HepG2 (cell line): ENCODE measurements at regions not wholly inside any gene's neighbourhood (a gene's known extent, or its start where the extent isn't known, plus 50 kb on each side); places are given as distances from the start of the nearest gene placed in this dataset.

ENCODE experiments used
- ATF1 ChIP-seq: IDR thresholded peaks from 2 replicates; pipeline ENCODE4 v1.6.1; 2016; ENCODE audit warnings: mild to moderate bottlenecking, control low read depth
- FOXA3 ChIP-seq: IDR thresholded peaks from 2 replicates; pipeline ENCODE4 v1.6.1; 2016; ENCODE audit warnings: missing genetic modification reagents, missing compliant biosample characterization
- FOXO1 ChIP-seq: sonication (generic); formaldehyde crosslinking; IDR thresholded peaks from 2 replicates; pipeline ENCODE4 v1.4.0; 2020; ENCODE audit warnings: missing genetic modification reagents
- HHEX ChIP-seq: IDR thresholded peaks from 2 replicates; pipeline ENCODE4 v1.6.1; 2016; ENCODE audit warnings: control low read depth
- RELA ChIP-seq: sonication (generic); formaldehyde crosslinking; IDR thresholded peaks from 2 replicates; pipeline ENCODE4 v1.4.0; 2020; ENCODE audit warnings: missing genetic modification reagents
- RFX5 ChIP-seq: IDR thresholded peaks from 2 replicates; pipeline ENCODE4 v1.6.1; 2011; ENCODE audit warnings: low read depth, low read length, improper control_type of control experiment
- SALL2 ChIP-seq: sonication (generic); formaldehyde crosslinking; IDR thresholded peaks from 2 replicates; pipeline ENCODE4 v1.8.1; 2023; ENCODE audit warnings: mild to moderate bottlenecking, missing genetic modification reagents, inconsistent platforms
- SSRP1 ChIP-seq: IDR thresholded peaks from 2 replicates; pipeline ENCODE4 v1.6.1; 2016; ENCODE audit warnings: control low read depth
- ZBTB20 ChIP-seq: sonication (generic); formaldehyde crosslinking; IDR thresholded peaks from 2 replicates; pipeline ENCODE4 v1.8.1; 2023; ENCODE audit warnings: missing genetic modification reagents, low read depth, mild to moderate bottlenecking, borderline replicate concordance
- ZBTB38 ChIP-seq: sonication (generic); formaldehyde crosslinking; IDR thresholded peaks from 2 replicates; pipeline ENCODE4 v1.5.1; 2020; ENCODE audit warnings: mild to moderate bottlenecking, missing genetic modification reagents
- ZNF143 ChIP-seq: sonication (generic); formaldehyde crosslinking; IDR thresholded peaks from 2 replicates; pipeline ENCODE4 v1.4.0; 2020; ENCODE audit warnings: missing genetic modification reagents
- ZNF703 ChIP-seq: sonication (generic); formaldehyde crosslinking; IDR thresholded peaks from 2 replicates; pipeline ENCODE4 v1.5.1; 2020; ENCODE audit warnings: missing genetic modification reagents, mild to moderate bottlenecking, moderate library complexity, borderline replicate concordance
- ZNF788 ChIP-seq: sonication (generic); formaldehyde crosslinking; IDR thresholded peaks from 2 replicates; pipeline ENCODE4 v1.5.0; 2020; ENCODE audit warnings: mild to moderate bottlenecking, missing genetic modification reagents, borderline replicate concordance
- ZNF790 ChIP-seq: sonication (generic); formaldehyde crosslinking; IDR thresholded peaks from 2 replicates; pipeline ENCODE4 v1.8.0; 2022; ENCODE audit warnings: missing genetic modification reagents, mild to moderate bottlenecking, borderline replicate concordance
- ZZZ3 ChIP-seq: sonication (generic); formaldehyde crosslinking; IDR thresholded peaks from 2 replicates; pipeline ENCODE4 v1.4.0; 2020; ENCODE audit warnings: missing genetic modification reagents, mild to moderate bottlenecking, borderline replicate concordance
- TF ChIP-seq, protein P1 (sequence below): sonication (generic); formaldehyde crosslinking; IDR thresholded peaks from 2 replicates; pipeline ENCODE4 v1.5.1; 2020; ENCODE audit warnings: mild to moderate bottlenecking, missing genetic modification reagents, borderline replicate concordance
- TF ChIP-seq, protein P2 (sequence below): sonication (generic); formaldehyde crosslinking; IDR thresholded peaks from 2 replicates; pipeline ENCODE4 v1.8.0; 2022; ENCODE audit warnings: mild to moderate bottlenecking, missing genetic modification reagents, moderate library complexity
- TF ChIP-seq, protein P3 (sequence below): sonication (generic); formaldehyde crosslinking; IDR thresholded peaks from 2 replicates; pipeline ENCODE4 v1.4.0; 2020; ENCODE audit warnings: missing genetic modification reagents
- TF ChIP-seq, protein P4 (sequence below): sonication (generic); formaldehyde crosslinking; IDR thresholded peaks from 2 replicates; pipeline ENCODE4 v1.4.0; 2020; ENCODE audit warnings: missing genetic modification reagents
- TF ChIP-seq, protein P5 (sequence below): sonication (generic); formaldehyde crosslinking; IDR thresholded peaks from 2 replicates; pipeline ENCODE4 v1.5.0; 2020; ENCODE audit warnings: mild to moderate bottlenecking, missing genetic modification reagents

DNA sequence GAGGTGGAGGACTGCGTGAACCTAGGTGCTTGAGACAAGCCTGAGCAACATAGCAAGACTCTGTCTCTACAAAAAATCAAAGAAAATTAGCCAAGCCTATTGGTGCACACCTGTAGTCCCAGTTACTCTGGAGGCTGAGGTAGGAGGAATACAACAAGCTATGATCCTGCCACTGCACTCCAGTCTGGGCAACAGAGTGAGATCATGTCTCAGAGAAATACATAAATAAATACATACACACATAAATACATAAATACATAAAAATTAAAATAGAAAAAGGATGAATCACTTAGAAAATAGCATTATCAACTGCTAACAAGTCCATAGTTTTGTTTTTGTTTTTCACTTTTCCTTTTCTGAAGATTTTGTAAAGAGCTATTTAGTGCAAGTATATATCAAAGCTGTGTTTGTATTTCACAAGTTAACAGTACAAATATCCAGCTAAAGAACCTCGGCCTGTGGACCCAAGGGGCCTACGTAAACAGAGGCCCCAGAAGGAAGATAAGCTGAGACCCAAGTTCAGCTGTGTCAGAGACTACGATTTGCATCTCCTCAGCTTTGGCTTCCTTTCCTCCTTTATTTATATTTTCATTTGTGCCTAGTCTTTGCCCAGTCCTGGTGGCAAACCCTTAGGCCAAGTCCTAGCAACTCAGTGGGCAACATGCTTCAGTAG, 67.1 kb upstream of the ROBO2 start (continued):
- TF ChIP-seq, protein P1, sequence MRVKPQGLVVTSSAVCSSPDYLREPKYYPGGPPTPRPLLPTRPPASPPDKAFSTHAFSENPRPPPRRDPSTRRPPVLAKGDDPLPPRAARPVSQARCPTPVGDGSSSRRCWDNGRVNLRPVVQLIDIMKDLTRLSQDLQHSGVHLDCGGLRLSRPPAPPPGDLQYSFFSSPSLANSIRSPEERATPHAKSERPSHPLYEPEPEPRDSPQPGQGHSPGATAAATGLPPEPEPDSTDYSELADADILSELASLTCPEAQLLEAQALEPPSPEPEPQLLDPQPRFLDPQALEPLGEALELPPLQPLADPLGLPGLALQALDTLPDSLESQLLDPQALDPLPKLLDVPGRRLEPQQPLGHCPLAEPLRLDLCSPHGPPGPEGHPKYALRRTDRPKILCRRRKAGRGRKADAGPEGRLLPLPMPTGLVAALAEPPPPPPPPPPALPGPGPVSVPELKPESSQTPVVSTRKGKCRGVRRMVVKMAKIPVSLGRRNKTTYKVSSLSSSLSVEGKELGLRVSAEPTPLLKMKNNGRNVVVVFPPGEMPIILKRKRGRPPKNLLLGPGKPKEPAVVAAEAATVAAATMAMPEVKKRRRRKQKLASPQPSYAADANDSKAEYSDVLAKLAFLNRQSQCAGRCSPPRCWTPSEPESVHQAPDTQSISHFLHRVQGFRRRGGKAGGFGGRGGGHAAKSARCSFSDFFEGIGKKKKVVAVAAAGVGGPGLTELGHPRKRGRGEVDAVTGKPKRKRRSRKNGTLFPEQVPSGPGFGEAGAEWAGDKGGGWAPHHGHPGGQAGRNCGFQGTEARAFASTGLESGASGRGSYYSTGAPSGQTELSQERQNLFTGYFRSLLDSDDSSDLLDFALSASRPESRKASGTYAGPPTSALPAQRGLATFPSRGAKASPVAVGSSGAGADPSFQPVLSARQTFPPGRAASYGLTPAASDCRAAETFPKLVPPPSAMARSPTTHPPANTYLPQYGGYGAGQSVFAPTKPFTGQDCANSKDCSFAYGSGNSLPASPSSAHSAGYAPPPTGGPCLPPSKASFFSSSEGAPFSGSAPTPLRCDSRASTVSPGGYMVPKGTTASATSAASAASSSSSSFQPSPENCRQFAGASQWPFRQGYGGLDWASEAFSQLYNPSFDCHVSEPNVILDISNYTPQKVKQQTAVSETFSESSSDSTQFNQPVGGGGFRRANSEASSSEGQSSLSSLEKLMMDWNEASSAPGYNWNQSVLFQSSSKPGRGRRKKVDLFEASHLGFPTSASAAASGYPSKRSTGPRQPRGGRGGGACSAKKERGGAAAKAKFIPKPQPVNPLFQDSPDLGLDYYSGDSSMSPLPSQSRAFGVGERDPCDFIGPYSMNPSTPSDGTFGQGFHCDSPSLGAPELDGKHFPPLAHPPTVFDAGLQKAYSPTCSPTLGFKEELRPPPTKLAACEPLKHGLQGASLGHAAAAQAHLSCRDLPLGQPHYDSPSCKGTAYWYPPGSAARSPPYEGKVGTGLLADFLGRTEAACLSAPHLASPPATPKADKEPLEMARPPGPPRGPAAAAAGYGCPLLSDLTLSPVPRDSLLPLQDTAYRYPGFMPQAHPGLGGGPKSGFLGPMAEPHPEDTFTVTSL (CRISPR knock-in tag), result peak; percentile 95
- TF ChIP-seq SALL2 (CRISPR knock-in tag), result no peak
- no peak for TF ChIP-seq ZNF143
- no peak for TF ChIP-seq RELA (CRISPR knock-in tag)
- TF ChIP-seq FOXA3 (CRISPR knock-in tag), result peak; percentile 92
- TF ChIP-seq ZBTB38 (CRISPR knock-in tag), result no peak
- no peak for TF ChIP-seq ZNF788
- no peak for TF ChIP-seq ATF1 (CRISPR knock-in tag)
- no peak for TF ChIP-seq RFX5
- TF ChIP-seq, protein P2, sequence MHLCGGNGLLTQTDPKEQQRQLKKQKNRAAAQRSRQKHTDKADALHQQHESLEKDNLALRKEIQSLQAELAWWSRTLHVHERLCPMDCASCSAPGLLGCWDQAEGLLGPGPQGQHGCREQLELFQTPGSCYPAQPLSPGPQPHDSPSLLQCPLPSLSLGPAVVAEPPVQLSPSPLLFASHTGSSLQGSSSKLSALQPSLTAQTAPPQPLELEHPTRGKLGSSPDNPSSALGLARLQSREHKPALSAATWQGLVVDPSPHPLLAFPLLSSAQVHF, result no peak
- TF ChIP-seq SSRP1, result no peak
- TF ChIP-seq, protein P3, sequence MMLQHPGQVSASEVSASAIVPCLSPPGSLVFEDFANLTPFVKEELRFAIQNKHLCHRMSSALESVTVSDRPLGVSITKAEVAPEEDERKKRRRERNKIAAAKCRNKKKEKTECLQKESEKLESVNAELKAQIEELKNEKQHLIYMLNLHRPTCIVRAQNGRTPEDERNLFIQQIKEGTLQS (CRISPR knock-in tag), result no peak
- peak; percentile 80 for TF ChIP-seq FOXO1 (CRISPR knock-in tag)
- TF ChIP-seq, protein P4, sequence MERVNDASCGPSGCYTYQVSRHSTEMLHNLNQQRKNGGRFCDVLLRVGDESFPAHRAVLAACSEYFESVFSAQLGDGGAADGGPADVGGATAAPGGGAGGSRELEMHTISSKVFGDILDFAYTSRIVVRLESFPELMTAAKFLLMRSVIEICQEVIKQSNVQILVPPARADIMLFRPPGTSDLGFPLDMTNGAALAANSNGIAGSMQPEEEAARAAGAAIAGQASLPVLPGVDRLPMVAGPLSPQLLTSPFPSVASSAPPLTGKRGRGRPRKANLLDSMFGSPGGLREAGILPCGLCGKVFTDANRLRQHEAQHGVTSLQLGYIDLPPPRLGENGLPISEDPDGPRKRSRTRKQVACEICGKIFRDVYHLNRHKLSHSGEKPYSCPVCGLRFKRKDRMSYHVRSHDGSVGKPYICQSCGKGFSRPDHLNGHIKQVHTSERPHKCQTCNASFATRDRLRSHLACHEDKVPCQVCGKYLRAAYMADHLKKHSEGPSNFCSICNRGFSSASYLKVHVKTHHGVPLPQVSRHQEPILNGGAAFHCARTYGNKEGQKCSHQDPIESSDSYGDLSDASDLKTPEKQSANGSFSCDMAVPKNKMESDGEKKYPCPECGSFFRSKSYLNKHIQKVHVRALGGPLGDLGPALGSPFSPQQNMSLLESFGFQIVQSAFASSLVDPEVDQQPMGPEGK (CRISPR knock-in tag), result no peak
- no peak for TF ChIP-seq ZNF790 (CRISPR knock-in tag)
- no peak for TF ChIP-seq ZZZ3 (CRISPR knock-in tag)
- peak; percentile 48; the same call in 1 of the 2 replicates for TF ChIP-seq HHEX (CRISPR knock-in tag)
- TF ChIP-seq, protein P5, sequence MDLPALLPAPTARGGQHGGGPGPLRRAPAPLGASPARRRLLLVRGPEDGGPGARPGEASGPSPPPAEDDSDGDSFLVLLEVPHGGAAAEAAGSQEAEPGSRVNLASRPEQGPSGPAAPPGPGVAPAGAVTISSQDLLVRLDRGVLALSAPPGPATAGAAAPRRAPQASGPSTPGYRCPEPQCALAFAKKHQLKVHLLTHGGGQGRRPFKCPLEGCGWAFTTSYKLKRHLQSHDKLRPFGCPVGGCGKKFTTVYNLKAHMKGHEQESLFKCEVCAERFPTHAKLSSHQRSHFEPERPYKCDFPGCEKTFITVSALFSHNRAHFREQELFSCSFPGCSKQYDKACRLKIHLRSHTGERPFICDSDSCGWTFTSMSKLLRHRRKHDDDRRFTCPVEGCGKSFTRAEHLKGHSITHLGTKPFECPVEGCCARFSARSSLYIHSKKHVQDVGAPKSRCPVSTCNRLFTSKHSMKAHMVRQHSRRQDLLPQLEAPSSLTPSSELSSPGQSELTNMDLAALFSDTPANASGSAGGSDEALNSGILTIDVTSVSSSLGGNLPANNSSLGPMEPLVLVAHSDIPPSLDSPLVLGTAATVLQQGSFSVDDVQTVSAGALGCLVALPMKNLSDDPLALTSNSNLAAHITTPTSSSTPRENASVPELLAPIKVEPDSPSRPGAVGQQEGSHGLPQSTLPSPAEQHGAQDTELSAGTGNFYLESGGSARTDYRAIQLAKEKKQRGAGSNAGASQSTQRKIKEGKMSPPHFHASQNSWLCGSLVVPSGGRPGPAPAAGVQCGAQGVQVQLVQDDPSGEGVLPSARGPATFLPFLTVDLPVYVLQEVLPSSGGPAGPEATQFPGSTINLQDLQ (CRISPR knock-in tag), result no peak
- no peak for TF ChIP-seq ZNF703
- peak; percentile 65; the same call in 1 of the 2 replicates for TF ChIP-seq ZBTB20 (CRISPR knock-in tag)
